K562 (cell line): ENCODE measurements at regions not wholly inside any gene's neighbourhood (a gene's known extent, or its start where the extent isn't known, plus 50 kb on each side); places are given as distances from the start of the nearest gene placed in this dataset.
A peak's percentile ranks its signal among the peaks of the same experiment; 100 is the strongest.

ENCODE experiments used
- CTCF ChIP-seq, 3 experiments: IDR thresholded peaks in 2 of 3; conservative IDR thresholded peaks in 1 of 3; 2 replicates each; pipeline ENCODE4 v1.5.1; 2011 to 2012; ENCODE audit warnings: low read length in 3 of 3, mild to moderate bottlenecking in 3 of 3, control low read depth in 2 of 3, improper control_type of control experiment in 1 of 3, inconsistent platforms in 1 of 3, low read depth in 1 of 3, mixed read lengths in 1 of 3, moderate library complexity in 1 of 3; ENCODE audit not compliant: insufficient read depth in 2 of 3
- DPF2 ChIP-seq: fragments of 450-650 bp; IDR thresholded peaks from 2 replicates; pipeline ENCODE4 v1.6.1; 2016
- ESRRB ChIP-seq: fragments of 250-450 bp; sonication (Bioruptor Pico); IDR thresholded peaks from 2 replicates; pipeline ENCODE4 v1.5.0; 2020; ENCODE audit warnings: mild to moderate bottlenecking, moderate library complexity, borderline replicate concordance
- MTA1 ChIP-seq: fragments of 450-650 bp; IDR thresholded peaks from 2 replicates; pipeline ENCODE4 v1.6.1; 2017; ENCODE audit warnings: borderline replicate concordance
- NFE2L1 ChIP-seq: fragments of 450-650 bp; IDR thresholded peaks from 2 replicates; pipeline ENCODE4 v1.6.1; 2016; ENCODE audit warnings: missing genetic modification characterization, low read depth, mild to moderate bottlenecking, missing compliant biosample characterization, moderate library complexity, borderline replicate concordance
- RAD21 ChIP-seq, 2 experiments: fragments of 250-450 bp in 1 of 2; fragments of 450-650 bp in 1 of 2; sonication (Bioruptor Pico) in 1 of 2; formaldehyde crosslinking in 1 of 2; IDR thresholded peaks in 1 of 2; conservative IDR thresholded peaks in 1 of 2; 2 replicates each; pipeline versions ENCODE4 v1.4.0 to v1.8.0; 2020 to 2022; ENCODE audit warnings: mild to moderate bottlenecking in 2 of 2, moderate library complexity in 1 of 2
- SIN3B ChIP-seq: fragments of 450-650 bp; IDR thresholded peaks from 2 replicates; pipeline ENCODE4 v1.6.1; 2017; ENCODE audit warnings: low read depth, mild to moderate bottlenecking, moderate library complexity
- STAT5B ChIP-seq: fragments of 250-450 bp; sonication (Bioruptor Pico); IDR thresholded peaks from 2 replicates; pipeline ENCODE4 v1.8.0; 2021; ENCODE audit warnings: mild to moderate bottlenecking, inconsistent platforms
- SUPT5H ChIP-seq: fragments of 450-650 bp; IDR thresholded peaks from 2 replicates; pipeline ENCODE4 v1.6.1; 2016
- TBL1XR1 ChIP-seq, 2 experiments: IDR thresholded peaks; 2 replicates each; pipeline ENCODE4 v1.6.1; 2012; ENCODE audit warnings: improper control_type of control experiment in 2 of 2, low read length in 2 of 2, mild to moderate bottlenecking in 1 of 2
- ZBTB43 ChIP-seq: sonication (generic); formaldehyde crosslinking; IDR thresholded peaks from 2 replicates; pipeline ENCODE4 v1.8.0; 2023; ENCODE audit warnings: mild to moderate bottlenecking, missing genetic modification reagents
- ZNF395 ChIP-seq: fragments of 200-800 bp; sonication (Bioruptor generic); IDR thresholded peaks from 2 replicates; pipeline ENCODE4 v1.6.1; 2017; ENCODE audit warnings: missing genetic modification characterization, missing compliant biosample characterization
- TF ChIP-seq, protein P1 (sequence below): sonication (generic); formaldehyde crosslinking; IDR thresholded peaks from 2 replicates; pipeline ENCODE4 v1.8.1; 2022; ENCODE audit warnings: missing genetic modification reagents

- TF ChIP-seq STAT5B (CRISPR knock-in tag): no peak
- TF ChIP-seq MTA1: no peak
- TF ChIP-seq ZNF395 (CRISPR knock-in tag): no peak
- TF ChIP-seq CTCF (IDR thresholded peaks at IDR 0.05 in 2 of 3, conservative IDR thresholded peaks at IDR 0.05 in 1 of 3; ENCODE audit: insufficient read depth in 2 of 3, low read depth in 1 of 3, low read length in 3 of 3): peak; percentile 52 to 69 (median 65)
- no peak for TF ChIP-seq ESRRB
- TF ChIP-seq SIN3B: no peak
- TF ChIP-seq TBL1XR1 (IDR thresholded peaks at IDR 0.05; ENCODE audit: low read length in 2 of 2): no peak
- TF ChIP-seq, protein P1, sequence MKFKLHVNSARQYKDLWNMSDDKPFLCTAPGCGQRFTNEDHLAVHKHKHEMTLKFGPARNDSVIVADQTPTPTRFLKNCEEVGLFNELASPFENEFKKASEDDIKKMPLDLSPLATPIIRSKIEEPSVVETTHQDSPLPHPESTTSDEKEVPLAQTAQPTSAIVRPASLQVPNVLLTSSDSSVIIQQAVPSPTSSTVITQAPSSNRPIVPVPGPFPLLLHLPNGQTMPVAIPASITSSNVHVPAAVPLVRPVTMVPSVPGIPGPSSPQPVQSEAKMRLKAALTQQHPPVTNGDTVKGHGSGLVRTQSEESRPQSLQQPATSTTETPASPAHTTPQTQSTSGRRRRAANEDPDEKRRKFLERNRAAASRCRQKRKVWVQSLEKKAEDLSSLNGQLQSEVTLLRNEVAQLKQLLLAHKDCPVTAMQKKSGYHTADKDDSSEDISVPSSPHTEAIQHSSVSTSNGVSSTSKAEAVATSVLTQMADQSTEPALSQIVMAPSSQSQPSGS (CRISPR knock-in tag): no peak
- TF ChIP-seq RAD21 (CRISPR knock-in tag; conservative IDR thresholded peaks at IDR 0.05 in 1 of 2, IDR thresholded peaks at IDR 0.05 in 1 of 2): peak; percentile 46 to 64
- TF ChIP-seq NFE2L1 (tag): no peak
- no peak for TF ChIP-seq SUPT5H
- no peak for TF ChIP-seq DPF2
- TF ChIP-seq ZBTB43 (CRISPR knock-in tag): no peak
- TF ChIP-seq, all 486 proteins: peak for 4
Observed at GRCh38 chr20:16801919-16802651, 53.9 kb downstream of the OTOR start (continued).
